Astrocyte of the spinal cord (primary cell): ENCODE measurements at regions not wholly inside any gene's neighbourhood (a gene's known extent, or its start where the extent isn't known, plus 50 kb on each side); places are given as distances from the start of the nearest gene placed in this dataset.

ENCODE experiments used
- DNase-seq: peaks from one replicate; pipeline ENCODE4 v3.0.0; 2011; ENCODE audit warnings: low read depth, low spot score
- H3K4me3 ChIP-seq: 2 replicates; pipeline ENCODE4 v1.5.1; 2011; ENCODE audit warnings: low read depth, mild to moderate bottlenecking, low read length, moderate library complexity
- in situ Hi-C: cut with HindIII; loops from 2 replicates; pipeline ENCODE4 v1.10.0; 2017; ENCODE audit warnings: low sequenced_read_pairs
- TF ChIP-seq, protein P1 (sequence below): IDR thresholded peaks from 2 replicates; pipeline ENCODE4 v1.5.1; 2012; ENCODE audit warnings: low read depth, mild to moderate bottlenecking, low read length, inconsistent platforms

DNA sequence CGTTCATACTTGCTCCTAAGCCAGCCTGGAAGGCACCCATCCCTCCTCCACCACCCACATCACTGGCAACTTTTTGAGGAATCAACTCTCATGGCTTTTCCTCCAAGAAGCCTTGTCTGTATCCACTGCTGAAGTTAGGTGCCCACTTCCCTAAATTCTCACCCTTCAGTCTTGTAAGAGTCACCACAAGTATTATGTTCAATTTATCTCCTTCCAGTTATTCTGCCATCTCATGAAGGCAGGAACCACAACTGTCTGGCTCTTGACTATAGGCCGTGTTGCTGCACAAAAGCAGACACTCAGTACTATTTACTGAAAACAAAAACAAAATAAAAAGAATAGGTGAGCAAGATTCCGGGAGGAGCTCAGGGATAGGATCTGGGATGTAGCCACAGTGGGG is 234.8 kb downstream of the CYRIA start:
- in situ Hi-C loops = no loop called here
- TF ChIP-seq, protein P1, sequence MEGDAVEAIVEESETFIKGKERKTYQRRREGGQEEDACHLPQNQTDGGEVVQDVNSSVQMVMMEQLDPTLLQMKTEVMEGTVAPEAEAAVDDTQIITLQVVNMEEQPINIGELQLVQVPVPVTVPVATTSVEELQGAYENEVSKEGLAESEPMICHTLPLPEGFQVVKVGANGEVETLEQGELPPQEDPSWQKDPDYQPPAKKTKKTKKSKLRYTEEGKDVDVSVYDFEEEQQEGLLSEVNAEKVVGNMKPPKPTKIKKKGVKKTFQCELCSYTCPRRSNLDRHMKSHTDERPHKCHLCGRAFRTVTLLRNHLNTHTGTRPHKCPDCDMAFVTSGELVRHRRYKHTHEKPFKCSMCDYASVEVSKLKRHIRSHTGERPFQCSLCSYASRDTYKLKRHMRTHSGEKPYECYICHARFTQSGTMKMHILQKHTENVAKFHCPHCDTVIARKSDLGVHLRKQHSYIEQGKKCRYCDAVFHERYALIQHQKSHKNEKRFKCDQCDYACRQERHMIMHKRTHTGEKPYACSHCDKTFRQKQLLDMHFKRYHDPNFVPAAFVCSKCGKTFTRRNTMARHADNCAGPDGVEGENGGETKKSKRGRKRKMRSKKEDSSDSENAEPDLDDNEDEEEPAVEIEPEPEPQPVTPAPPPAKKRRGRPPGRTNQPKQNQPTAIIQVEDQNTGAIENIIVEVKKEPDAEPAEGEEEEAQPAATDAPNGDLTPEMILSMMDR = no peak
- no peak overlapping the region for H3K4me3 ChIP-seq
- DNase-seq = no peak

DNA sequence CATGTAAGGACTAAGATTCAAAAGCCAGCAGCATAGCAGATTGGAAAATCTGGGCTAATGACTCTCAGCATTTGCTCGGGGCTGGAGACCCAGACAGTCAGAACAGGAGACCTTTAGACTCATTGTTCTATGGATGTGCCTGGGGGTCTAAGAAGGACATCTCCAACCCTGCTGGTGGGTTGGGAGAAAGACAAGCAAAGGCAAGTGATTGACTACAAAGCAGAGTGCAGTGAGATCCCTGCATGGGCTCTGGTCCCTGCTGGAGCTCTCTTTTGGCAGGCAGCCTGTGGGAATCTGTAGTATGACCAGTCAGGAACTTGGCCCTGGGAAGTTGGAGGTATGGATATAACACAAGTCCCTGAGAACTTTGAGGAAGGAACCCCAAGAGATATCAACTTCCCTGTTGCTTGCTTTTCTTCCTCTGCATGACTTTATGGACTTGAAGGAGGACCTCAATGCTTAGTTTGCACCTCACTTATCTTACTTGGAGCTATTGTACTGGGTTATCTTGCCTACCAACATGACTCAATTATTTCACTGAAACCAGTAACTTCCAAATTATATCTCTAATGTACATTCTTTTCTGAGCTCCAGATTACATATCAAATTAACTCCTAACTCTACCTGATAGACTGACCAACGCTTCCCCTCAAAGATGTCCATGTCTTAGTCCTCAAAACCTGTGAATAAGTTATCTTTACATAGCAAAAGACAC is 236.0 kb downstream of the CYRIA start:
- no peak overlapping the region for H3K4me3 ChIP-seq
- no peak for DNase-seq
- in situ Hi-C loops = no loop called here
- TF ChIP-seq, protein P1 = no peak

DNA sequence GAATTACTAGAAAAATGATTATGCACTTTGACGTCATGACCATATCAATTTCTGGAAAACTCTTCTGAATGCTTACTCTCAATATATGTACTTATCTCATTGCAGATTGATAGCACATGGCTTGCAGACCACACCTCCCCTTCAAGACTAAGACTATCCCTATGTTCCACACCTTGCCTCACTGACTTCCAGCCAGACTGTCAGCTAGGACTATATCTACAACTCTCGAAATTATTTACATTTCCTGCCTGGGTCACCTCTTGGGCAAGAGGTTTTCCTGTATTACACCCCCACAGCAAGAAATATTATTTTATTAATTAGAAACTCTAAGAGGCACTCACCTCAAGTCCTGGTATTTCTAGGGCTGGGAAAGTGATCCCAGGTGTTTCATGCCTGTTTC is 236.6 kb downstream of the CYRIA start:
- TF ChIP-seq, protein P1 = no peak
- in situ Hi-C loops = no loop called here
- DNase-seq = no peak

DNA sequence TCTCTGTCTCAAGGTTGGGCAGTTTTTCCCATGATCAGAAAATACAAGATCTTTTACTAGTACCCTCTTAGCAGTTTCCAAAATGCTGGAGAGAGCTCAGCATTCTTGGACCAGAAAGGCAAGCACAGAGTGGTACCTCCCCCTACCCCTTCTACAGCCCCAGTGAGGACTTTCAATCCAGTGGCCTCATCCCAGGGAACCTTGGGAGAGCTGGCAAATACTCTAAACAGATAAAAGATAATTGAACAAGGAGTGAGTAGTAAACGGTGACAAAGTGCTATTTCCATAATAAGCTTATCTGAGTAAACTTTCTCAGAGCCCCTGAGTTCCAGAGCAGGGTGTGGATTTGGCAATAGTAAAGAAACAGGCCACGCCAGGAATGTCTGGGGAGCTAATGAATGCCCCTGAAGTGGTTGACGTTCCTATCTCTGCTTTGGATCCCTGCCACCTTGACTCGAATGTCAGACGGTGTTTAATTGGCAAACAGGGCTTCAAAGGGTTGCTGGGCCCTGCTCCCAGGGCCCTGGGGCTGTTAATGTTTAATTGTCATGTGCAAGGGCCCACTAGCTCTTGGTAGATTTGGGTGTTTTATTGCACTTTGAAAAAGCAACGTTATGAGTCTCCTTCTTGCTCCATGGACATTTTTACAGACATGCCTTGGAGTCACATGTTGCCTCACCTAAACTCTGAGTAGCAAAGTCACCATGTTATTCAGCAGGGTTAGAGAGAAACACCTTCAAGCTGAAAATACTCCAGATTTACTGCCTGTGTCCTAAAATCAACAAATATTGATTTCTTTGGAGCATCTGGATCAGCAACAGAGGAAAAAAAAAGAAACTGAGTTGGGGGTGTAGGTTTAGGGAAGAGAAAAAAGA is 239.9 kb downstream of the CYRIA start:
- TF ChIP-seq, protein P1 = no peak
- no peak overlapping the region for H3K4me3 ChIP-seq
- in situ Hi-C loops = no loop called here
- DNase-seq = no peak

More for the DNA sequence above, 236.6 kb downstream of the CYRIA start:
- no peak overlapping the region for H3K4me3 ChIP-seq

DNA sequence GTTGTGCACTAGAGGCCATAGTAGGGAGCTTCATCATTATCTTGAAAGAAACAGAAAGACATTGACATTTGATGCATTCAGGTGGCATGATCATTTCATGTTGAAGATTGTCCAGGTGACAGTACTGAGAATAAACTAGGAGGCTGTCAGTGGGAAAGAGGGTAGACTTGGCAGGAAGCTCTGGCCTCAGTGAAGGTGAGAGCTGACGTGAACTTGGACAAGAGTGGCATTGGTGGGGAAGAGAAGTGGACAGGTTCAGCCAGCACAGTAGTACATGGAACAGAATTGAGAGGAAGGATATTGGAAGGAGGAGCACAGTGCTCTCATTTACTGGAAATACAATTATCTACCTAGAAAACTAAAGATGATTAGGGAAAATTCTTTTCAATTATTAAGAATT is 245.2 kb downstream of the CYRIA start:
- H3K4me3 ChIP-seq = no peak overlapping the region
- no peak for DNase-seq
- in situ Hi-C loops = no loop called here
- TF ChIP-seq, protein P1 = no peak

DNA sequence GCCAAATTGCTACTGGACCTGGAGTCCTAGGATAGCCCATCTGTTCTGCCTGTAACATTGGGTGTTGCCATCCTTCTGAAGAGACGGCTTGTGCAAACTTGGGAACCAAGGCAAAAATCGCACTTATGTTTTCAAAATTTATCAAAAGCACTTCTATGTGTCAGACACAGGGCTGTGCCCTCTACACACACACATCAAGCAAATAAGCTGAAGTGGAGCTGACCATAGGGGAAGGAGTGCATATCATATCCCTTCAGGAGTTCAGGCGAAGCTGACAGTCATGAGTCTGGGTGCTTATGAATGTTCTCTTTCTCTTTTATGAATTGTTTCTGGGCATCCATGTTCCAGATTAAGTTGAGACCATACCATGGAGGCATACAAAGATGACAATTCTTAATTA is 247.9 kb downstream of the CYRIA start:
- in situ Hi-C loops = no loop called here
- TF ChIP-seq, protein P1 = no peak
- no peak overlapping the region for H3K4me3 ChIP-seq
- no peak for DNase-seq
